GM12878 (cell line): ENCODE measurements at regions not wholly inside any gene's neighbourhood (a gene's known extent, or its start where the extent isn't known, plus 50 kb on each side); places are given as distances from the start of the nearest gene placed in this dataset.

ENCODE experiments used
- CBX3 ChIP-seq: fragments of 200-600 bp; sonication (generic); IDR thresholded peaks from 2 replicates; pipeline ENCODE4 v1.6.1; 2016; ENCODE audit warnings: low read depth, borderline replicate concordance
- CEBPZ ChIP-seq: fragments of 150-350 bp; IDR thresholded peaks from 2 replicates; pipeline ENCODE4 v1.6.1; 2016; ENCODE audit warnings: low read depth, low read length
- CREM ChIP-seq: IDR thresholded peaks from 2 replicates; pipeline ENCODE4 v1.6.1; 2014; ENCODE audit warnings: antibody characterized with exemption, low read depth
- EGR1 ChIP-seq, 2 experiments: IDR thresholded peaks; 1 replicate in 1 of 2; 2 replicates in 1 of 2; pipeline ENCODE4 v1.6.1; 2011 to 2012; ENCODE audit warnings: low read depth in 2 of 2, low read length in 2 of 2, borderline replicate concordance in 1 of 2, mild to moderate bottlenecking in 1 of 2, moderate library complexity in 1 of 2
- ESRRA ChIP-seq: IDR thresholded peaks from 2 replicates; pipeline ENCODE4 v1.6.1; 2012; ENCODE audit warnings: mild to moderate bottlenecking, low read length, improper control_type of control experiment
- EZH2 ChIP-seq: IDR thresholded peaks from 2 replicates; pipeline ENCODE4 v1.6.1; 2012; ENCODE audit warnings: low read depth, mild to moderate bottlenecking, control low read depth, inconsistent platforms, low read length, borderline replicate concordance; ENCODE audit not compliant: control insufficient read depth
- IKZF1 ChIP-seq: fragments of 450-650 bp; conservative IDR thresholded peaks from 2 replicates; pipeline ENCODE4 v1.6.1; 2017; ENCODE audit warnings: antibody characterized with exemption, mild to moderate bottlenecking
- MAX ChIP-seq: IDR thresholded peaks from 2 replicates; pipeline ENCODE4 v1.6.1; 2012; ENCODE audit warnings: low read depth, low read length, improper control_type of control experiment
- NFXL1 ChIP-seq: fragments of 450-650 bp; IDR thresholded peaks from 2 replicates; pipeline ENCODE4 v1.6.1; 2017; ENCODE audit warnings: antibody characterized with exemption, mild to moderate bottlenecking, borderline replicate concordance
- PAX8 ChIP-seq: fragments of 450-650 bp; IDR thresholded peaks from 2 replicates; pipeline ENCODE4 v1.6.1; 2017; ENCODE audit warnings: mild to moderate bottlenecking, moderate library complexity
- POLR2AphosphoS2 ChIP-seq: IDR thresholded peaks from 2 replicates; pipeline ENCODE4 v1.6.1; 2011; ENCODE audit warnings: low read depth, mild to moderate bottlenecking, low read length, improper control_type of control experiment, moderate library complexity
- RAD21 ChIP-seq: IDR thresholded peaks from 2 replicates; pipeline ENCODE4 v1.6.1; 2011; ENCODE audit warnings: mild to moderate bottlenecking, low read depth, low read length, moderate library complexity; ENCODE audit not compliant: insufficient read depth
- RELA ChIP-seq: fragments of 450-650 bp; IDR thresholded peaks from 2 replicates; pipeline ENCODE4 v1.8.0; 2014; ENCODE audit warnings: borderline replicate concordance; ENCODE audit not compliant: partially characterized antibody
- SIX5 ChIP-seq: IDR thresholded peaks from 2 replicates; pipeline ENCODE4 v1.6.1; 2011; ENCODE audit warnings: mild to moderate bottlenecking, low read depth, low read length, moderate library complexity; ENCODE audit not compliant: severe bottlenecking
- SKIL ChIP-seq: fragments of 450-650 bp; IDR thresholded peaks from 2 replicates; pipeline ENCODE4 v1.6.1; 2017; ENCODE audit warnings: mild to moderate bottlenecking, low read depth, inconsistent platforms; ENCODE audit not compliant: poor library complexity, severe bottlenecking
- SMC3 ChIP-seq: IDR thresholded peaks from 2 replicates; pipeline ENCODE4 v1.6.1; 2011; ENCODE audit warnings: low read length, improper control_type of control experiment, borderline replicate concordance
- TCF3 ChIP-seq: IDR thresholded peaks from 2 replicates; pipeline ENCODE4 v1.6.1; 2012; ENCODE audit warnings: low read depth, mild to moderate bottlenecking, low read length, borderline replicate concordance; ENCODE audit not compliant: insufficient read depth
- ZBTB11 ChIP-seq: fragments of 450-650 bp; formaldehyde crosslinking; IDR thresholded peaks from 2 replicates; pipeline ENCODE4 v1.5.0; 2022; ENCODE audit warnings: mild to moderate bottlenecking, missing genetic modification characterization
- ZBTB33 ChIP-seq: fragments of 450-650 bp; IDR thresholded peaks from 2 replicates; pipeline ENCODE4 v1.6.1; 2017; ENCODE audit warnings: mild to moderate bottlenecking

GRCh38 chr15:101121511-101122090 lies 130.2 kb downstream of the CHSY1 start (continued):
- TF ChIP-seq SKIL (no peak), RELA (no peak), CEBPZ (no peak), SMC3 (peak; percentile 40; the same call in 1 of the 2 replicates), EGR1 (IDR thresholded peaks at IDR 0.05; ENCODE audit: borderline replicate concordance in 1 of 2, low read depth in 2 of 2, low read length in 2 of 2) (no peak), ESRRA (no peak), MAX (no peak), RAD21 (peak; percentile 54), ZBTB11 (no peak), EZH2 (no peak), SIX5 (no peak), PAX8 (no peak), IKZF1 (no peak), TCF3 (no peak), ZBTB33 (no peak), POLR2AphosphoS2 (no peak), CREM (no peak), CBX3 (no peak), NFXL1 (no peak)
